ENCODE measurements at regions not wholly inside any gene's neighbourhood (a gene's known extent, or its start where the extent isn't known, plus 50 kb on each side); places are given as distances from the start of the nearest gene placed in this dataset.

- no peak for TF ChIP-seq POLR2AphosphoS5 (IDR thresholded peaks at IDR 0.05; ENCODE audit: low read depth, low read length)
- no peak for TF ChIP-seq REST (IDR thresholded peaks at IDR 0.05; ENCODE audit: insufficient read depth in 1 of 2, low read depth in 2 of 2, low read length in 2 of 2)
Measured at GRCh38 chr13:44267203-44267602, 106.4 kb upstream of the SERP2 start.

Measured in PFSK-1 (cell line).